NCI-H2196 treated with DMSO at 0.1 percent for 48 hours (cell line): ENCODE measurements at regions not wholly inside any gene's neighbourhood (a gene's known extent, or its start where the extent isn't known, plus 50 kb on each side); places are given as distances from the start of the nearest gene placed in this dataset.
"Not testable (repeated sequence)": the region's sequence is repeated elsewhere in the genome, so short reads cannot be mapped to it uniquely, and the experiment has no call there.

Experiments used
- DNase-seq: peaks from one replicate; lab custom pipeline; 2025; ENCODE audit not compliant: unreplicated experiment; lab: John Stamatoyannopoulos, UW

GRCh38 chr2:49686897-49687442, 532.7 kb upstream of the FSHR start:
- DNase-seq: no peak

DNA sequence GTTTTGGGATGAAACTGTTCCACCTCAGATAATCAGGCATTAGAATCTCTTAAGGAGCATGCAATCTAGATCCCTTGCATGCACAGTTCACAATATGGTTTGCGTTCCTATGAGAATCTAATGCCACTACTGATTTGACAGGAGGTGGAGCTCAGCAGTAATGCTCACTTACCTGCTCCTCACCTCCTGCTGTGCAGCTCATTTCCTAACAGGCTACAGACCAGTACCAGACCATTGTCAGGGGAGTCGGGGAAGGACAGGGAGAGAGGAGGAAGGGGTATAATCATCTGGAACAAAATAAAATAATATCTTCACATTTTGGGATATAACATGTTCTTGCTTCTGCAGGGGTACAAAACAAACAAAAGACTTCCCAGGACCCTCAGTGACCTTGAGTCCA, 532.0 kb upstream of the FSHR start:
- no peak for DNase-seq

GRCh38 chr2:49677227-49677626, 522.9 kb upstream of the FSHR start:
- DNase-seq: no peak

DNA sequence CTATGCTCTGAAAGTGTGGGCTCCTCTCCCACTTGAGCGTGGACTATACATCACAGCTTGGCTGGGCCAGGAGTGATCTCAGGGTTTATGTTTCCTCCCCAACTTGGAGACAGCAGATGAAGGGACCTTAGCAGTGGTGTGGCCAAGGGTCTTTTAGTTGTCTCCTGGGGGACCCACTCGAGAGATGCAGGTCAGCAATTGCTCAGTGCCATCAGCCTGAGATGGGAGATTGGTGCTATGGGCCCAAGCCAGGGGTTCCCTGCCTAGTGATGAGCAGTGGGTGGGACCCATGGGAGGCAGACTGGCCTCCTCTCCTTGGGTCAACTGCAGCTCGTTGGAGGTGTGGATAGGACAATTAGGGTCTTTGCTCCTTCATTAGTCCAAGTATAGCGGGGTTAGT, 510.5 kb upstream of the FSHR start:
- DNase-seq: no peak

DNA sequence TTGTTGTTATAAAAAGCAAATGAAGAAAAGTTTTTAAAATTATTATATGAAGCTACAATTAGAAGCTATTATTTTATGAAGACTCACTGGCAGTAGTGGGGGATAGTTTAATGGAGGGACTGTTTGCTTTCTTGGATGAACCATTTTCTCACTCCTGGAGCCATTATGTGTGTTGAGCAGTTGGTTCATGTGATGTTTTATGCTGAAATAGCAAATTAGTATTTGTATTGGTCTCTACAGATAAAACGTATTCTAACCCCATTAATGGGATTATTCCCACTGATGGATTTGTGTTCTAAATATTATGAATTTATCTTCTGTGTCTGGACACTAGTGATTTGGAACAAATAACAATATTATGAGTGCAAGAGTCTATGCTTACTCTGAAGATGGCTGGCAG, 507.5 kb upstream of the FSHR start:
- no peak for DNase-seq

DNA sequence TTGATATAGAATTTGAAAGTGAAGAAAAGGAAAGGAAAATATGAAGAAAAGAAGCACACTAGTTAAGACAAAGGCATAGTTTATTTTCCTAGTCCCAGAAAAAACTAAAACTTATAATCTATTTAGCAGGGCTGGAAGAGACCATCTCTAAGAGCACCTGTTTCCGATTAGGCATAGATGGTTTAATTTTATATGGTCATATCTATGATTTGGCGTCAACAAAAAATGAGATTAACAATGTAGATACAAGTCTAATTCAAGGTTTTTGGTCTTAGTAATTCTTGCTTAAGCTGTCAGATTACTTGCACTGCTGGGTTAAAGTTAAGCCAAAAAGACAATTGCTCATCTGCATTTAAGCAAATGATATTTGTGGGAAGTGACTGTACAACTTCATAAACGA, 502.5 kb upstream of the FSHR start:
- DNase-seq: no peak

- no peak for DNase-seq
Observed at GRCh38 chr2:49643149-49643548, 488.8 kb upstream of the FSHR start.

- DNase-seq: no peak
Observed at GRCh38 chr2:49640630-49641029, 486.3 kb upstream of the FSHR start.

DNA sequence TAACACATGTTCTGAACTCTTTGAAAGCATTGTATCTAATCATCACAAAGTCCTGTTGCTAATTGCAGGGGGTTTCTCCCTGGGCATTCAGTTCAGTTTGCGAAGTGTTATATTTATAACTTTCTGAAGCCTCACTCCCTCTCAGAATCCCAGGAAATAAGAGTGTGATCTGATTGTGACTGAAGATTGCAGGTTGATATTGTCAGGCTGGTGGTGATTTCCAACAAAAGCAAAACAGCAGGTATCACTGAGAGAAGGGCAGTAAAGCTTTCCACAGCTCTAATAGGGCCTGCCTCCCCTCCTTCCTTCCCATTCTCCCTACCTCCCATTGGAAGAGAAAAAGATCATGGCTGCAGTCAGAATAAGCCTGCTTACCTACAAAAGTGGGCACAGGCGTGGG, 466.7 kb upstream of the FSHR start:
- no peak for DNase-seq

DNA sequence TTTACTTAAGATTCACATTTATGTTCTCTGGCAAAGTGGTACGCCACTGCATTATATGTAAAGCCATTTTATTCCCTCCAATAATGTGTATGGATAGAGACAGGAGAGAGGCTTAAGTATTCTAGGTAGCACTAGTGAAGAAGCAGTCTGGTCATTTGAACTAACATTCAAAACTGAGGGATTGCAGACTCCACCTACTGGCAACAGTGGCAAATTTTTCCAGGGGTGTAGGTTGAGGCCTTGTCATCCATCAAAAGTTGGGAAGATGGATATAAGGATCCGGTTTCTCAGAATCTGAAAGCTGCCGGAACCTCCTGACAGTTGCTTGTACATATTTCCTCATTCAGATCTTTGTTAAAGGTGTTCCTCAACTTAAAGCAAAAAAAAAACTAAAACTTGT, 465.5 kb upstream of the FSHR start:
- no peak for DNase-seq

DNA sequence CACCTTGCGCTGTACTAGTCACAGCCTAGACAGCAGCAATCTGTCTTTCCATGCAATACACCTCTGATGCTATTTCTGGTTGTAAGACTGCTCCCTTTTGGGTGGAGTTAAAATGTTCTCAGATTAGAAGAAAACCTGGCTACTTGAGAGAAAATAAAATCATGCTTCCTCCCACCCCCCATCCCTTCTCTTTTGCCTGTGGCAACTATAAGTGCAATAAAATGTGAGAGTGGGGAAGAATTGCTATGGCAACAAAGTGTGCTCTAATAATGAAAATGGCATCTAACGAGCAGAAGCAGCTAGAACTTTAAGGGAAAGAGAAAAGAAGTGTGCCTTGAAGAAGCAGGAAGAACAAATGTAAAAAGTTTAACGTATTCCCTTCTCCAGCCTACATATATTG, 464.2 kb upstream of the FSHR start:
- DNase-seq: no peak

GRCh38 chr2:49616800-49617199, 462.5 kb upstream of the FSHR start:
- no peak for DNase-seq

- DNase-seq: not testable (repeated sequence)
Observed at GRCh38 chr2:49611796-49612195, 457.5 kb upstream of the FSHR start.

- DNase-seq: no peak
Observed at GRCh38 chr2:49600524-49600923, 446.2 kb upstream of the FSHR start.

- DNase-seq: no peak
Observed at GRCh38 chr2:49598231-49598630, 443.9 kb upstream of the FSHR start.

GRCh38 chr2:49585921-49586320, 431.6 kb upstream of the FSHR start:
- no peak for DNase-seq

GRCh38 chr2:49582946-49583345, 428.6 kb upstream of the FSHR start:
- no peak for DNase-seq

DNA sequence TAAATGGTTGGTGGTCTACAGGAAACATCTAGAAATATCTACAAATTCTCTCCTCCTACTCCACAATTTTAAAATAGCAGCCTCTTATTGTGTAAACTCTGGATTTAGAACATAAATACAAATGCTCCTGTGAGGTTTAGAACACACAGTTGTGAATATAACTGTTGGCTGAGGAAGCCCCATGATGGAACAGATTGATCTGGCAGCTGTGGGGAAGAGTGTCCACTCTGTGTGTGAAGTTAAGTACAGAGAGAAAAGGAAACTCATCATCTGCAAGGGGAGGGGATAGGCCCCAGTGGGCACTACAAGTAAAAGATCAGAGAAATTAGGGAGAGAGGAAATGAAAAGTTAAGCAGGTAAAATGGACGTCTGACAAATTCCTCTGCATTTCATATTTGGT, 422.7 kb upstream of the FSHR start:
- no peak for DNase-seq

DNA sequence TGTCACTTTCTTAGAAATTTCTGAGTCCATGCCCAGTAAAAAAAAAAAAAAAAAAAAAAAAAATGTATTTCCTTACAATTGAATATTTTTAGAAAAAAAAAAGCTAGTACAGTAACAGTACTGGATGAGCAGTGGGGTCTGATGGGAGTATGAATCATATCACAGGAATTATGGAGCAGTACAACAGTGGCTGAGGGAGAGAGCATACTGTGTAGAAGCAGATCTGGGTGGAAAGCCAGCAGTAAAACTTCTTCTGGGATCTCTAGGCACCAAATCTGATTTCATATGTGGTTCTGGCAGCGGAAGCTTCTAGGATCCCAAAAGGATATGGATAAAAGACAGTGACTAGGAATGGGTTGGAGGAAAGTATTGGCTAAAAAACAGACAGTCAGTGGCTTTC, 414.9 kb upstream of the FSHR start:
- no peak for DNase-seq

DNA sequence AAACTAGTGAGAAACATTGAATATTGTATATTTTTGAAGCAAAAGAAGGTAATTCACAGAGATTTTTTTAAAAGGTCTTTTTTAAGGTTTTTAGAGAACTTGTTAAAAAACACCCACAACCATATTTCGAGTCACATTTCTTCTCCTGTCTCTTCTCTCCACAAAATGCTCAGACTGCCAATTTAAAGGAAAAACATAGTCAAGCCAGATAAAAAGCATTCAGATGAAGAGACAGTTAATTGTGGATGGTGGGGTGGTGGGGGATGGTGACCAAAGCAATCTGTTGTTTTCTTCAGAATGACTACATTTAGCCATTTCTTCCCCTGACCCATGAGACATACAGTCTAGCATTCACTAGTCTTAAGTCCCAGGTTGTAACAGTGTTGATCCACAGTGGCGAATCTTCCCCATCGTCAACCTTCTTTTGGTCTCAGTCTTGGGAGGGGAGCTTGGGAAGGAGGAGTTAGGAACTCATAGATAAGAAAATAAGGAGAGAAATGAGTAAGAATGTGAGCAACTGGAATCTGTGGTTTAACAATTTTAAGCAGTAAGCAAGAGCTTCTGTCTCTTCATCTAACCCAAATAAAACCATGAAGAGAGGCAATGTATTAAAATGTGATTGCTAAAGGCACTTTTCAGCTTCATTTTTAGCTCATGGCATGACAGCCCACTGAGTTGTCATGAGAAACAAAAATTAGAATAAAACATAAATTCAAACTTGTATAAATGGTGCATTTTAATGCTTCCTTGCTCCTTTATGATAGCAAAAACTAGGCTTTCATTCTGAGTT, 413.7 kb upstream of the FSHR start:
- DNase-seq: no peak

DNA sequence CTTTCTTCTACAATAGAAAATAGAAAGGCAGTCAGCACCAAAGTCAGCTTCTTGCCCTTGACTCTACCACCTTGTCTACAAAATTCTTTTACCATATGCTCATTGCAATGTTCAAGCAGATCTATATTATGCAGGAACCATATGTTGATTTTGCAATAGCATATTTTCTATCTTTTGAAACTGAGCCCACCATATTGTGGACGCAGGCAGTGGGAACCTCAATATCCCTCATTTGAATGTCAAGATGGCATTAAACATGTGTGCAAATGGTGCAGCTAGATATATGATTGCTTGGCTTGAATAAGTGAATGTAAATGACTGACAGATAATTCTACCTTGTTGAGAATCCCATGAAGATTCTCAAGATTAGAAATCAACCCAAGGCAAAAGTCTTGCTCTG, 412.7 kb upstream of the FSHR start:
- no peak for DNase-seq

GRCh38 chr2:49553658-49554057, 399.3 kb upstream of the FSHR start:
- DNase-seq: no peak

- DNase-seq: no peak
Observed at GRCh38 chr2:49532702-49533101, 378.4 kb upstream of the FSHR start.
